ENCODE measurements at regions not wholly inside any gene's neighbourhood (a gene's known extent, or its start where the extent isn't known, plus 50 kb on each side); places are given as distances from the start of the nearest gene placed in this dataset.

GRCh38 chr2:2960441-2961133, 417.0 kb downstream of the EIPR1 start:
- DNase-seq = no peak

DNA sequence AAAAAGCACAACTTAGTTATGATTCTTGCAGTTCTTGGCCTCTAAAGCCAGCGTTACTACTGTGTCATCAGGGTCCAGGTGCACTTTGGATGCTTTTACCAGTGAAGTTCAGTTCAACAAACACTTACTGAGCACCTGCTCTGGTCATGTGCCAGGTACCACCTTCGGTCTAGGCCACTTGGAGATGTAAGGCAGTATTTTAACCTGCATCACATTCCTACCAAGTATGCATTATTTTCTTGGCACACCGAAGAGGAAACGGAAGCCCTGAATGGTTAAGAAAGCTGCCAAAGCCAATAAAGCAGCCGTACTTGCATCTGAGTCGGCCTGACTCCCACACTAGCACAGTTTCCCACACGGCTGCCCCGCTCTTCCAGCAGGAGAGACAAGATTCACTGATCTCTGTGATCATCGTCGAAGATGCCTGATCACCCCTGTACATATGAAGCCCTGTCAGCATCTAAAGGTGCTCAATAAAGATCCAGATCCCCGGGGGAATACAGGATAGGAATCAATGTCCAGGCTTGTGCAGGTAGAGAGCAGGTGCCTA, 427.1 kb downstream of the EIPR1 start:
- peak; percentile 77 for DNase-seq

DNA sequence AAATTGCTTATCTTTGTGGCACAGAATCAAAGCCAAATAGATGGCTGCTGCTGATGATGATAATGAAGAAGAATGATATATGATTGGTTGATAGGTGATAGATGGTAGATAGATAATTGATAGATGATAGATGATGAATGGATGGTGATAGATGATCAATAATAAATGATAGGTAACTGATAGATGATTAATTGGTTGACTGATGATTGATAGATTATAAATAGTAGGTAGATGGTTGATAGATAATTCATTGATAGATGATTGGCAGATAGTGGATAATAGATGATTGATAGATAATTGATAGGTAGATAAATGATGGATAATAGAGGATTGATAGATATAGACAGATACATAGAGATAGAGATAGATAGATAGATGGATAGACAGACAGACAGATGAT, 430.2 kb downstream of the EIPR1 start:
- DNase-seq = no peak

DNA sequence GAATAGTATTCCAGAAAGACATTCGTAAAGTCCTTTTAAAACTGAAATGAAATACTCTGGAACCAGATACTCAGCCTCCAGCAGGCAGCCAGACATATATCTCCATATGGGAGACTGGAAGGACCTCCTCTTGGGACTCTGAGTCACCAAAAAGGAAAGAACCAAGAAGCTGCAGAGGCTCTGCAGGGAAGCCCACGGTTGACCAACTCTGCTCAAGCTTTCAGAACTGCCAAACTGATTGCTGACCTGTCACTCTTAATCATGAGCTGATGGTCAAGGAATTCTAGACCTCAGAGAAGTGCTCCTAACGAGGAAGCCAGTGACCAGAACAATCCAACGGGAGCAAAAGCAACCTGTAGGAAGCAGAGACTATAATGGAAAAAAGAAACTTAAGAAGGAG, 434.7 kb downstream of the EIPR1 start:
- no peak for DNase-seq

- no peak for DNase-seq
Measured at GRCh38 chr2:2942225-2942624, 435.4 kb downstream of the EIPR1 start.

DNA sequence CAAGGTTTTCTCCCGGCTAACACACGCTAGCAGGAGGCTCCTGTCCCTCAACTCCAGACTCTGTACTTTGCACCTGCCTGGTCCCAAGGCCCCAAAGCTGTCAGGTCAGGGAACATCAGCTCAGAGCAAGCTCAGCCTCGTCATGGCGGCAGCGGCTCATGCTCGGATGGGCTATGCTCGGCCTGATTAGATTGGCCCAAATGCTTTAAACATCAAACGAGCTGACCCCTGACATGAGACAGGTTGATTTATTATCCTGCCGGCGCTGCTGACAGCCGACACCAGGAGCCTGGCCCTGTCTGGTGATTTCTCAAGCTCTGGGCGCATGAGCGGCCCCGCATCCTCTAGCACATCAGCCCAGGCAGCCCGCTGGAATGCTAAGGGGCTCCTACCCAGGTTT, 436.4 kb downstream of the EIPR1 start:
- no peak for DNase-seq

DNA sequence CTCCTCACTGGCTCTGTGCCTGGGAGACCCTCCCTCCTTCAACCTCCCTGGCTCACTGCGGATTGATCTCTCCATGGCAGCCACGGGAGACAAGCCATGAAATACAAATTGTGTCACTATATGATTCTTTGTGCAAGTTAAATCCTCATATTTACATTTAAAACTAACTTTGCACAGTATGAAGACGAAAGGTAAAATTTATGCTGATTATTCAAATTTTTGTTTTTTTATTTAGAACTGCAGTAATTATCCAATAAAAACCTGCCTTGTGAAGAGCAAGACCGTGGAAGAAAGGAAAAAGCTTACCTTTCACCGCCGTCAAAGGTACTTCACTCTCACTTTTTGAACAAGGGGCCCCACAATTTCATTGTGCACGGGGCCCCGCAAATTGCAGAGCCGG, 436.9 kb downstream of the EIPR1 start:
- DNase-seq = no peak

- no peak for DNase-seq
Measured at GRCh38 chr2:2940061-2940460, 437.6 kb downstream of the EIPR1 start.

DNA sequence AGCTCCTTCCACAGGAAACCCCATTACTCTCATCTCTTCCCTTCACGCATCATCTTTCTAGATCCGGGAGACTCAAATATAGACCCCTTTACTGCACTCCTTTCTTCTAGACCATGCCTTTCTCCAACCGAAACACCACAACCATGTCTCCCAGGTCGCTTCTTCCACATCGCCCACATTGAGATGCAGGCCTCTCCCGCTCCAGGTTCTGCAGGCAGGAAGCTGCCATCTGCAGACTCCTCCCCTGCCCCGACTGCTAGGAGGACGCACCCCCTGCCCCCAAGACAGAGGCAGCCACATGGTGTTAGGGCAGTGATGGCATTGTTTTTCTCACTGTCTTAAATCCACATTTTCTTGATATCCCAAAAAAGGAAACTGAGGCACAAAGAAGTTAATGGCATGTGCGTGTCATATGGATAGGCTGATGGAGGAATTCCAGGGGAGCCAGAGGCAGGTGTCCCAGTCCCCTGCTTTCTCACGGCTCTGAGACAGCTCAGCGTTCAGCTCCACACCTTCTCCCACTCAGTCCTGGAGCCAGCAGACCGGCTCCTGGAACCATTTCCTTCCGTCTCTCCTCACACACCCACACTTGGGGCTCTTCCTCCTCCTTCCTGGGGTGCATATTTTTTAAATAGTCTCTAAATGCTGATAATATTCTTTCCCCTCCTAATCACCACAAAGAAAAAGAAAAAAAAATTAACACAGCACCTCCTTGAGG, 438.4 kb downstream of the EIPR1 start:
- no peak for DNase-seq

- no peak for DNase-seq
Measured at GRCh38 chr2:2938481-2938880, 439.1 kb downstream of the EIPR1 start.

GRCh38 chr2:2935445-2936149, 442.0 kb downstream of the EIPR1 start:
- DNase-seq = no peak

GRCh38 chr2:2933426-2933825, 444.2 kb downstream of the EIPR1 start:
- DNase-seq = no peak

- no peak for DNase-seq
Measured at GRCh38 chr2:2932692-2933305, 444.8 kb downstream of the EIPR1 start.

GRCh38 chr2:2932189-2932588, 445.4 kb downstream of the EIPR1 start:
- no peak for DNase-seq

- no peak for DNase-seq
Measured at GRCh38 chr2:2931318-2932075, 446.1 kb downstream of the EIPR1 start.

GRCh38 chr2:2930841-2931240, 446.8 kb downstream of the EIPR1 start:
- DNase-seq = no peak

DNA sequence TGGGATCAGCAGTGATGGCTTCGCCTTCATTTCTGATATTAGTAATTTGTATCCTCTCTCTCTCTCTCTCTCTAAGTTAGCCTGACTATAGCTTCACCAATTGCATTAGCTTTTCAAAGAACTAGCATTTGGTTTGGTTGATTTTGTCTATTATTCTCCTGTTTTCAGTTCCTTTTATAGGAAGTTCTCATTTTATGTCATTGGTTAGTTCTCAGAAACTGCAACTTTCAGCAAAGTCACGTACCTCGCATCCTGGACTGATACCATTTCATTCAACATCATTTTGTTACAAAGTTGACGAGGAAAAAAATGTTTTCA, 450.8 kb downstream of the EIPR1 start:
- DNase-seq = no peak

GRCh38 chr2:2926009-2926857, 451.4 kb downstream of the EIPR1 start:
- DNase-seq = no peak

- no peak for DNase-seq
Measured at GRCh38 chr2:2922156-2922555, 455.5 kb downstream of the EIPR1 start.

DNA sequence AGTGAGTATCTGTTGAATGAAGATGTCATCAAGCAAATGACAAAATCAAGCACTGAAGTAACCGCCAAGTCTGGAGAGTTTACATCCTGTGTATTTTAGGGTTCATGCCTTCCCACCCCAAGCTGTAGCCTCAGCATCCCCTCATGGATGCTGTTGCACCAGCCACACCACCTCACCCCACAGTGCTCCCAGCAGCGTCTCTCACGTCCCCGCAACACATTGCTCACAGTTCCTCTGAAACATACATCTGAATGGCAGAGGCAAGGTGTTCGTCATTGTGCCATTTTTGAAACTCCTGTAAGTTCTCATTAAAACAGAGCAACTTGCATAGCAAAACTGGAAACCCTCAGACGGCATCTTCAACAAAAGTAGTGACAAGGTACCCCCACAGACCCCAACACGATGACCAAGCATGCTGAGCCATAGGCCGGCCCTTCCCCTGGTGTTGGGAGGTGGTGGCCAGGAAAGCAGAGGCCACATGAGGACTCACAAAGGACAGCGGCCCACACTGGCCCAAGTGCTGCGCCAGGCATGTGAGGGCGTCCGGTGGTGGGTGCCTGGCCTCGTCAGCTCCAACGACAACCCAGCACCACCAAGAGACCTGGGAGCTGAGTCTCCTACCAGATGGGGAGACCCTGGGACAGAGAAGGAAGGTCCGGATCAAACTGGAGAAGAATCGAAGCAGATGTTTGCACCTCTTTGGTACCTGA, 456.5 kb downstream of the EIPR1 start:
- DNase-seq = no peak

Measured in NCI-H1105 (cell line).